GM21447 (cell line): ENCODE measurements at regions not wholly inside any gene's neighbourhood (a gene's known extent, or its start where the extent isn't known, plus 50 kb on each side); places are given as distances from the start of the nearest gene placed in this dataset.

Source experiments
- ATAC-seq: cut with Tn5 transposase; IDR thresholded peaks from one replicate; pipeline ENCODE4 v1.9.1; 2021; ENCODE audit not compliant: unreplicated experiment

DNA sequence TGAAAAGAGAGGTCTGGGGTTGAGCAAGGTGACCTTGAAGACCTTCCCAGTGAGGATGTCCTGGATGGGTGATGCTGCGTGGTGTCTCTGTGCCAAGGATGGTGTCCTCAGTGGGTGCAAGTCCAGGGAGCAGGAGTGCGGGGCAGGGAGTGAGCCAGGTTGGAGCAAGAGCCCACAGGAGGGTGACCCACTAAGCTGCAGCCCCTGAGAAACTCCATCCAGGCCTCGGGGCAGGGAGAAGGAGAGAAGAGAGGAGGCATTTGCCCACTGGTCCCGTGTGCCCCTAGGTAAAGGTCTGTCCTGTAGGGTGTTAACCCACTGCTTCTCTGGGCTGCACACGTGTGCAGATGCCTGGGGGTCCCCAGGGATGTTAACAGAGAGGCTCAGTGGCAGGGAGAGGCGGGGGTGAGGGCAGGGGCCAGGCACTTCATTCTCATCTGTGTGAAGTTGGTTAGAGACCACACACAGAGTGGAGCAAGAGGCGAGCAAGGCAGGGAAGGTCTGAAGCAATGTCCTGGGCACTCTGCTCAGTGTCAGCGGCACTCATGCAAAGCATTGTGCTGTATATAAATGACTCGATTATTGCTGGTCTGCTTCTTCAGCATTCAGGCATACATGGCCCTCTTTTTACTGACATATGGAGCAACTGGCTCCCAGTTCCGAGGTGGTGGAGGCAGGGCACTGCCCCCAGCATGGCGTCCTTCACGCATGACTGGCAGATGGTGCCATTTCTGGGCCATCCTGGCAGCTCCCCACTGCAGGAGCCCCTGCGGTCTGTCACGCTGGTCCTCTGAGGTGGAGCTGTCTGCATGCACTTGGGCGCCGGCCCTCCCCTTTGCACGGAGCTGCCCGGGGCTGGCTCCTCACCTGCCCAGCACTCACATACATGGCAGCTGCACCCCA, 117.2 kb upstream of the HS6ST1 start:
- no peak for ATAC-seq

DNA sequence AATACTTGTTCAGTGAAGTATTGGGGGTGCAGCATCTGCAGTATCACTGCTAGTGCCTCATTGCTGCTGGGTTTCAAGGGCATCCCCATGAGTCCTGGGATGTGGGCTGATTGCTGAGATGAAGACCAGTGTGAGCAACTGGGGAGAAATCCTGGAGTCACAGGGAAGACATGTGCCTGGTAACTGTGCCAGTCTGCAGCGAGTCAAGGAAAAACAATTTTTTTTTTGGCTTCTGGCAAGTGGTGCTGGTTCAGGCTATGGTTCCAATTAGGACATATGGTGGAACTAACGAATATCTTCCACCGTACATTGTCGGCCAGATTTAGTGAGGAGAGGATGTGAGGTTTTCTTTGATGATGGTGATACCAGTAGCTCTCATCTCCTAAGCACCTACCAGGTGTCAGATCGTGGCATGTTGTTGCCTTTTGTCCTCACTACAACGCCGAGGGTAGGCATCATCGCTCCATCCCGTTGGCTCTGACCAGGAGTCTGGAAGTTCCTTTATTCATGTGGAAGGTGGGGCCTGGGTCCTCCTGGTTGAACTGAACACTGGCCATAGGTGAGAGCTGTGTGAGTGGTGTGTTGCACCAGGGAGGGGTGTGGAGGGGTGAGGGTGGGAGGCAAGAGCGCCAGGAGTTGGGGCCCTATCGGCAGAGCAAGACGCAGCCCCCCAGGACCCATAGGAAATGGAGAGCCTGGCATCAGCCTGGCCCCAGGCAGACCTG, 118.0 kb upstream of the HS6ST1 start:
- no peak for ATAC-seq

DNA sequence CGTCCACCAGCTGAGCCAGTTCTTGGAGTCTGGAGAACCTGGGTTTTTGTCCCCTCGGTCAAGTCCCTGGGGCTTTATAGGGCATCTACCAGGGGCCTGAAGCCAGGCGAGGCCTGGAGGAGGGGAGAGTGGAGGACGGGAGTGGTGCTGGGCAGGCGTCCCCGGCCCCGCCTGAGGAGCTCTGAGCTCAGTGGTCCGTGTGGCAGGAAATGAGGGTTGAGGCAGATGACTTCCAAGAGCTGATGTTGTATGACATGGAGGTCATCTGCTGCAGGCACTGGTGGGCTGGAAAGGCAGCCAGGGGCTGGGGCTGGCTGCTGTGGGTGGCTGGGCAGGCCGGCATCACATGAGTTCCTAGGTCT, 118.5 kb upstream of the HS6ST1 start:
- no peak for ATAC-seq

DNA sequence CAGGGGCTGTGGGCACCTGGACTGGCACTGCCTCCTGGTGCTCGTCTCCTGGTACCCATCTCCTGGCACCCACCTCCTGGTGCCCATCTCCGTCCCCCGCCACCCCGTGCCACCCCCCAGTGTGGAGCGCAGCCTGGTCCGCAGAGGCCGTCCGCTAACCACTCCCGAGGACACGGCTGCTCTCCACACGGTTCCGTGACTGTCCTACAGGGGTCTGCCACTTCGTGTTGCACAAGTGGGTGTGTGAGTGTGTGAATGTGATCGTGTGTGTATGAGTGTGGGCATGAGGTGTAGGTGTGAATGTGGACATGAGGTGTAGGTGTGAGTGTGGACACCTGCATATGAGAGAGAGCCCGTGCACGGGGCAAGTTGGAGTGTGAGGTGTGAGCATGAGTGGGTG, 119.4 kb upstream of the HS6ST1 start:
- ATAC-seq: no peak

DNA sequence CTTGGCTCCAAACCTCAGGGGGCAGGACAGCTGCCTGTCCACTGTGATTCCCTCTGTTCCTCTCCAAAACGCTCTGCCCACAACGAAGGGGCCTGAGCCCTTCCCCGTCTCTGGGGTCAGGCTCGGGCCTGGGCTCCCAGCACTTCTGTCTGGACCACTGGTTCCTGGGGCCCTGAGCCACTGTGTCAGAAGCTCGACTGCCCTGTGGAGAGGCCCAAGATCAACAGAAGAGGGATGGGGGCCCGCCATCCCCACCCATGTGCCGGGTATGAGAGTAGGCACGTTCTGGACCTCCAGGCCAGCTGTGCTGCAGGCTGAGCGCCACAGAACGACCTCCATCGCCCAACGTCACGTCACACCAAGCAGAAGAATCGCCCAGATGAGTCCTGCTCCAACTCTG, 119.9 kb upstream of the HS6ST1 start:
- no peak for ATAC-seq

DNA sequence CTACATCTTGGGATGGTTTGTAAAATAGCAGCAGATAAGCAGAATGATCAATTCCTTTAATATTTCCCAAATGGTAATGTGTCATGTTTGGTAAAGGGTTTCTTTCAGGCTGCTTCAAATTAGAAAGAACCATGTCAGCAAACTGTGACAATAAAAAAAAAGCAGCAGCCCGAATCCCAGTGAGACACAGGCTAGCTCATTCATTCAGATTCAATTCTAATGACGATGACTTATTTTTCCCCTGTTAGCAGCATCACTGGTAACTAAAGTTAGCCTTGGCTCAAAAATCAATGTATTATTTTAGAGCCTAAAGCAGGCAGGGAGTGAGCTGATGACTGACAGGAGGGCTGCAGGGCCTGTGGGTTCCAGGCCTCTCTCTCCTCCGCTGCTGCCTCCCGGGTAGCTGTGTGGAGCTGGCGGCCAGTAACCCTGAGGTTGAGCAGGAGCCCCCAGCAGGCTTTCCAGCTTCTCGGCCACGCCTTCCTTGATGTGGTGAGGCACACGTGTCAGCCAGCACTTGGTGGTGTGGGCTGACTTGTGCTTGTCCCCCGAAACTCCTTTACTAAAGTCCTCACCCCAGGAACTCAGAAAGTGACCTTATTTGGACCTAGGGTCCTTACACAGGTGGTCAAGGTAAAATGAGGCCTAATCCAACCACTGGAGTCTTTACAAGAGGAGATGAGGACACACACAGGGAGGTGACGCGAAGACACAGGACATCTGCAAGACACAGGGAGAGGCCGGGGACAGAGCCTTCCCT, 120.5 kb upstream of the HS6ST1 start:
- no peak for ATAC-seq

DNA sequence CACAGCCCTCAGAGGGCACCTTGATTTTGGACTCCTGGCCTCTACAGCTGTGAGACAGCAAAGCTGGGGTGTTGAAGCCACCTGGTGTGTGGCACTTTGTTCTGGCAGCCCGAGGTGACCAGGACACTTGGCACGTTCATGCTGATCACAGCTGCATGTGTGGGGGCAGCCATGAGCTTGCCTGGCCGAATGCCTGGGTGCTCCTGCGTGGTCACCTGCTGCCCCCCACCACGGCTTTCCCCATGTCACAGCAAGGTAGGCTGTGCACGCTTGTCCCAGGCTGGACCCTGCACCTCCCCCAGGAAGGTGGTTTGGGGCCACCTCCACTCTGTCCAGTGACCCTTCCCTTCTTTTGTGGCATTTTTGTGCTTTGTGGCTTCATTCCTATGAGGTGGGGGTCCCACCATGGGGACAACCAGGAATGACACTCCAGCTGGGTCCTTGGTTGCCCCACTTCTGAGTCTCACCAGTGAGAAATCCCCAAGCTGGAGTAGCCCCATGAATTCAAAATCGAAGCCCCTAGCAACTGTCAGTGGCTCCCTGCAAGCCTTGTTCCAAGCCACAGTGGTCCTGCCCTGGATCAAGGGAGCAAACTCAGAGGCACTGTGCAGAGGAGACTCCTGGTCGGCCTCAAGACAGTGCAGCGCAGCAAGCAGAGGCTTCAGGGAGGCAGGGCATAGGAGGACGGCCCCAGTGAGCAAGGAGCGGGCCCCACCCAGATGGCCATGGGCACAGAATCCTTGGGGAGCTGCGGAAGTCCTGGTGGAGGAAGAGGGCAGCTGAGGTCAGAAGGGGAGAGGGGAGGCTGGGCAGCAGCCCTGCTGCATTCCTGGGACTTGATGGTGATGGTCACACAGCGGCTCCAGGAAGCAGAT, 121.4 kb upstream of the HS6ST1 start:
- no peak for ATAC-seq

DNA sequence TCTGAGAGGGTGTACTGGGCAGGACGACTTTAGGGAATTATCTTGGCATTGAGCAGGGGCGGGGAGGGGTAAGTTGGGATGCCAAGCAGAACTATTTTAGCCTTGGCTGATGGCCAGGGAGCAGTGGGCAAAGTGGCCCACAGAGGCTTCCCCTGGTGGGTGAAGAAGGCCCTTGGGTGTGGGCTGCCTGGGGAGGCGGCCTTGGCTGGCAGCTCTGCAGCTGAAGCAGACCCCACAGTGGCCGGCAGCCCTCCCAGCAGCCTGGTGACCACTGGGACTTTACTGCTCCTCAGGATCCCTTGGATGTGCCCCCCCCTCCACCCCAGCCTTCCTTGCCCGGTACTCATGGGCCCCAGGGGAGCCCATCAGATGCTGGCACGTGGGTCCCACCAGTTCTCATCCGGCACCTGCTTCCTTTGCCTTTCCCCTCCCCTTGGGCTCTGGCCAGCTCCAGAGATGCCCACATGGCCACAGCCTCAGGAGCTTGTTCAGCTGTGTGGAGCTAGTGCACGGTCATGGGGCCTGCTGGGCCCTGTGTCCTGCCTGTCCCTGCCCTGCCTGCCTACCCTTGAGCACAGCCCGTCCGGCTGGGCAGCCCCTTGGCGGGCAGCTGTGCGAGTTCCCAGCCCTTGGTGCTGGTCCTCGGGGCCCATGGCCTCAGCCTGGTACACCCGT, 122.1 kb upstream of the HS6ST1 start:
- no peak for ATAC-seq

DNA sequence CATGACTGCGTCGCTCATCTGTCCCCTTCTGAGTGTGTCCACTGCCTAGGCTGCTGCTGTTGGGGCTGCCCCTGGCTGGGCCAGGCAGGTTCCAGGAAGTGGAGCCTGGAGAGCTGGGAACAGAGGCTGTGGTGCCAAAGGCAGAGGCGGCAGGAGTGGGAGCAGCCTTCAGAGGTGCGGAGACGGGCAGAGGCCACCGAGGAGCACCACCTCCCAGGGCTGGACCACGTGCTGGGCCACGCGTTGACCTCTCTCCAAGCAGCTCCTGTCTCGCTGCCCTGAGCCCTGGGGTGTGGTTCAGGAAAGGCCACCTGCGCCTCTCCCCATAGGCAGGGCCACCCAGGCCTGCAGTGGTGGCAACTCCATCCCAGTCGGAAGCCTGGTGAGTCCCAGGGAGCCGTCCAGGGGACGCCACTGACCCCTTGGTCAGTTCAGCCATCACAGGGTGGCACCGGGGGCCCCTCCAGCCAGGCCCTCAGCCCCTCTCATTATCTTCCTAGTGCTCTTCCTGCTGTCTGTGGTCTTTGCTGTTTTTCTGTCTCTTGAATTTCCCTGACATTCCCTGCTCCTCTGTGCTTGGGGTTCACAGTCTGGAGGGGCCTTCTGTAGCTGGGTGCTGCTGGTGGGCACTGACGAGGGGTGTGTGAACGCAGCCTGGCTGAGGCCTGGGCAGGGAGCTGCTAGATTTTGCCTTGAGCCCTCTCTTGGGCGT, 122.8 kb upstream of the HS6ST1 start:
- no peak for ATAC-seq

DNA sequence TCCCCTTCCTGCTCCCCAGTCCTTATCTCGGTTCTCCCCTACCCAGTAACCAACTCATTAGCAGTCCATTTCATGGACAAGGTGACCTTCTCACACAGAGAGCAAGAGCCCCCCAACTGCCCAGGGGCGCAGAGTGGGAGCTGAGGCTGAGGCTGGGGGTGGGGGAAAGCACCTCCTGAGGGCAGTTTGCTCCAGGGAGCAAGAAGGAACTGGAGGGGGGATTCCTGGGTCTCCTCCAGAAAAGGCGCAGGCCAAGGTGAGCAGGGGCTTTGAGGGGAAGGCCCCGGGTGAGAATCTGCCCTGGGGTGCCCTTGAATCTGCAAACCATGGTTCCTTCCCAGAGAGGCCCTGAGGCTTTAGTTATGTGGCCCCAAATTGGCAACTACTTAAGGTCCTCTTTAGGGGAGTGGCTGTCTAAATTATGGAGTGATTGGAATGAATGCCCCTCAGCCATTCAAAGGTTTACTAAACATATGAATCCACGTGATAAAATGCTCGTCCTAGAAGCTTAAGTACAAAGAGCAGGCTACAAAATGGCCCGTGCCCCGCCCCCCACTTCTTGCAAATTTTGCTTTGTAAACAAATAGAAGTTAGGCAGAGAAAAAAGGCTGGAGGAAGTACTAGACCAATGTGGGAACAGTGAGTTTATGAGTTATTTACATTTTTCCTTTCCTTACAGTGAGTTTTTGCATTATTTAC, 123.5 kb upstream of the HS6ST1 start:
- no peak for ATAC-seq

DNA sequence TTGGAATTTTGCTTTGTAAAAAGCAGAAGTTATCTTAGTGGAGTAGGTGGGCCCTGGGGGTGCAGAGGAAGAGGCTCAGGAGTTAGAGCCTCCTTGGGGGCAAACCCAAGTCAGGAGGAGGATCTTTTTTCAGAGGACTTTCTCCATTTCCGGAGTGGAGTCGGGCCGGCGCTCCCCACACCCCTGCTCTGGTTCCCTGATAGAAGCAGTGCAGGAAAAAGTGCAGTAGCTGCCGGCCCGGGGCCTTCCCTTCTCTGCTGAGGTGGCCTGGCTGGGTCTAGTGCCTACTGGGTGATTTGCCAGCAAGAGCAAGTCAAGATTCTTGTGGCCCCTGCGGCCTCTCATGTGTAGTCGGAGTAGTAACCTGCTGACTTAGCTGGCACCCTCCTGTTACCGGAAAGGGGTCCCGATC, 124.2 kb upstream of the HS6ST1 start:
- ATAC-seq: no peak

DNA sequence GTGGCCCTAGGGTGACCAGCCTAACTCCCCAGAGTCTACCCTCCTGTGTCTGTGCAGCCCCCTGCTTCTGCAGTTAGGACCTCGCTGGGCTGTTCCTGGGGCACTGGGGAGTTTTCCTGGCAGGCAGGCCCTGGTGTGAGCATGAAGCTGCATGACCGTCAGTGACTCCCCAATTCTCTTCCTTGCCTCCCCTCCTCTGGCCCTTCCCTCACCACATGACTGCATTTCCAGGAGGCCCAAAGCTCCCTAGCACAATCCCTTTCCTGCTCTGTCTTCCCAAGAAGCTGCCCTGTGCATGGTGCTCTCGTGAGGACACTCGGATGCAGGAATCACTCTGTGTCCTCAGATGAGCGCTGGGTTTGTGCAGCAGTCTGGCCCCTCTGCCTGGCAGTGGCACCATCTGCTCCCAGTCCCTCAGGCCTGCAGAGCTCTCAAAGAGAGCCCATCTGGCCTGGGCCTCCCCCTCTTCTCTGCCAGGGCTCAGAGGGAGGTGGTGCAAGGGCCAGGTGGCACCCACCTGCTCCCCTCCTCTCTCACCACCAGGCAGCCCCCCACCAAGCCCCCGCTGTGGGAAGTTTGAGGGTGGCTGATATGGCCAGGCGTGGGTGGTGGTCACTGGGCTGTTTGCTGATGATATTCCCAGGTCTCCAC, 125.6 kb upstream of the HS6ST1 start:
- ATAC-seq: no peak

DNA sequence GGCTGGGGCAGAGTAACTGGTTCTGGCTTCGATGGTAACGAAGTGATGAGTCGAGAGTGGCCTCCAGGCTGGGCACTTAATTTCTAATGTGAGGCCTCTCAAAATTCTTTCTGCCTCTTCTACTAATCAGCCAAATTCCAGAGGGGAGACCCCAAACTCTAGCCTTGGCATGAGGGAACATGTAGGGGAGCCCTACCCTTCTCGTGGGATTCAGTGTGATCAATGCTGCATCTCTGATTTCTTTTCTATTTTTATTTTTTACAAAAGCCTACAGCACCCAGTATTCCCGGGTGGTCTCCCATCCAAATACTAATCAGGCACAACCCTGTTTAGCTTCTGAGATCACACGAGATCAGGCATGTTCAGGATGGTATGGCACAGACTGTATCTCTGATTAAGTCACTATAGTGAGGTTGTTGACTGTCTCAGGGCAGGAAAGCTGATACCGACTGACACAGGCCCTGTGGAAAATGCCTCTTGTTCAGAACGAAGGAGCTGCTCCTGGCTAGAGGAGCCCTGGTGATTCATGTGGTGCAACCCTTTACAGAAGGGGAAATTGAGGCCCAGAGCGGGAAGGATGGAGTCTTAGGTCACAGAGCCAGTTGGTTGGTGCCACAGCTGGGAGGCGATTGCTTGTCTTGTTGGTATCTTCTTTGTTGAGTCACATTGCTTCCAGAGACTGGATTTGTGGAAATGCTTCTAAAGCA, 126.3 kb upstream of the HS6ST1 start:
- ATAC-seq: no peak

DNA sequence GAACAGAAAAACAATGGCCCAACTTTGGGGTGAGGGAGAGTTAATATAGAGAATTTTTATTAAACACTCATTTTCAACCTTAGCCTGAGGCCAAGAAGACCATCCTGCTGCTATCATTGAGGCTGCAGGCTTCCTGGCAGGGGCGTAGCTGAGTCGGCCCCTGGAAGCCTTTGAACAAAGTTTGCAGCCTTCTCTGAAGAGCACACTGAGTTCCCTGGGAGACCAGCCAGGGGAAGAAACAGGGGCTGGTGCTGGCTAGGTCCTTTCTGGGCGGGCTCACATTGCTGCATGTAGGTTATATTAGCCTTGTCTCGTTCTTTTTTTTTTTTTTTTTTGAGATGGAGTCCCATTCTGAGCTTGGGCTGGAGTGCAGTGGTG, 126.8 kb upstream of the HS6ST1 start:
- ATAC-seq: no peak

DNA sequence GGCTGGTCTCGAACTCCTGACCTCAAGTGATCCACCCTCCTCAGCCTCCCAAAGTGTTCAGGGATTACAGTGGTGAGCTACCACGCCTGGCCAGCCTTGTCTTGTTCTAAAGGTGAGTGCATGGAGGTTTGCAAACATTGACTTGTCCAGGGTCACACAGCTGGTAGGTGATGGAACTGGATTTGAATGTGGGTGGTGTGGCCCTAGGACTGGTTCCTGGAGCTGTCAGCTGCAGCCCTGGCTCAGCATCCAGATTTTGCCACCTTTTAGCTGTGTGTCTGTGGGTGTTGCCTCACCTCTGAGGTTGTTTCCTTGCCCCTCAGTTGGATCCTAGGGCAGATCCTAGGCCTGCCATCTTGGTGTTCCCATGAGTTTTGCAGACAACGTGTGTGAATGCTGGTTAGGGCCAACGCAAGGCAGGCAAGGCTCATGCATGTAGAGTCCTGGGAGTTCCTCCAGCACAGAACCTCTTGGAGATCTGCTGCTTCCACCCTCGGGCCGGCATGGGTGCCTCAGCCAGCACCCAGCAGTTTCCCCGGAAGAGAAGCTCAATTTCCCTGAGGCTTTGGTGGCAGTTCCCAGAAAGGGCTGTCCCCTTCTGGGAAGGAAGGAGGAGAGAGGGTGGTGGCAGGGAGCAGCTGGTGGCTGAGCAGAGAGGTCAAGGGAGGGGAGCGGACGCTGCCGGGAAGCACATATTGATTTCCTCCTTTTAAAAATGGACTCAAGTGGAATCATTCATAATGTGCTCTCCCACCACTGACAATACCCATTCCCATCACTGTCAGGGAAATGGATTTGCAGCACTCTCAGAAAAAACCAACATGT, 127.6 kb upstream of the HS6ST1 start:
- no peak for ATAC-seq

DNA sequence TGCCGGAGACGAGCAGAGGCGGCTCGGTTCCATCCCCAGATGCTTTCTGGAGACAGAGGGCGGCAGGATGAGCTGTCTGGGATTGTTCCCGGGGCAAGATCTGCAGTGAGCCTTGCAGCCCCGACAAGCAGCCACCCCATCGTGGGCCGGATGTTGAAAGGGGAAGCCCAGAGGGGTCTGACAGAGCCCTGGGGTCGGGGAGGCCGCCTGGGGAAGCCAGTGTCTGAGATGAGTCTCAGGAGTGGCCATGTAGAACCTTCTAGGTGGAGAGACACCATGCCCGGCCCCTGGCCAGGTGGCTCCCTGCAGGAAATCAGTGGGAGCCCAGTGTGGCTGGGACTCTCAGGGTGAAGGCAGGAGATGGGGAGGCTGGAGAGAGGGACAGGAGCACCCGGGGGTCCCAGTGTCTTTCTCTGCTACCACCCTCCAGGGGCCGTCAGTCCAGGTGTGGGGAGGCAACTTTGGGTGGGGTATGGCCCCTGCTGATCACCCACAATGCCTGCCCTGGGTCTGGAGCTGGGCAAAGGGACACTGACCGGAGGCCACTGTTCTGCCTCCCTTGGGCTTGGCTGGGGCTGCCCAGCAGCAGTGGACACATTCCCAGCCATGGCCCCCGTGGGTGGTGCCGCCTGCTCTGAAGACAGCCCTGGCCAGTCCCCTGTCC, 128.3 kb upstream of the HS6ST1 start:
- no peak for ATAC-seq
